ENCODE measurements at regions not wholly inside any gene's neighbourhood (a gene's known extent, or its start where the extent isn't known, plus 50 kb on each side); places are given as distances from the start of the nearest gene placed in this dataset.

GRCh38 chr13:54709546-54709945 is 1680.9 kb downstream of the OLFM4 start:
- no peak for TF ChIP-seq FOXA1 (IDR thresholded peaks at IDR 0.05)
- TF ChIP-seq L3MBTL2 (conservative IDR thresholded peaks at IDR 0.05): no peak
- no peak for TF ChIP-seq BHLHE40 (IDR thresholded peaks at IDR 0.05; ENCODE audit: borderline replicate concordance)
- no peak for TF ChIP-seq PKNOX1 (IDR thresholded peaks at IDR 0.05)
- no peak for TF ChIP-seq SUZ12 (IDR thresholded peaks at IDR 0.05)
- no peak for TF ChIP-seq ZNF384 (IDR thresholded peaks at IDR 0.05)
- no peak for TF ChIP-seq ELF4 (IDR thresholded peaks at IDR 0.05)
- TF ChIP-seq ARNT (IDR thresholded peaks at IDR 0.05): no peak
- no peak for TF ChIP-seq TARDBP (IDR thresholded peaks at IDR 0.05)
- no peak for TF ChIP-seq CTBP1 (IDR thresholded peaks at IDR 0.05; ENCODE audit: borderline replicate concordance)
- TF ChIP-seq FOXM1 (IDR thresholded peaks at IDR 0.05; ENCODE audit: borderline replicate concordance): no peak
- no peak for TF ChIP-seq HDGF (IDR thresholded peaks at IDR 0.05; ENCODE audit: borderline replicate concordance)
- no peak for TF ChIP-seq SP1 (IDR thresholded peaks at IDR 0.05)
